ENCODE measurements at regions not wholly inside any gene's neighbourhood (a gene's known extent, or its start where the extent isn't known, plus 50 kb on each side); places are given as distances from the start of the nearest gene placed in this dataset.

DNA sequence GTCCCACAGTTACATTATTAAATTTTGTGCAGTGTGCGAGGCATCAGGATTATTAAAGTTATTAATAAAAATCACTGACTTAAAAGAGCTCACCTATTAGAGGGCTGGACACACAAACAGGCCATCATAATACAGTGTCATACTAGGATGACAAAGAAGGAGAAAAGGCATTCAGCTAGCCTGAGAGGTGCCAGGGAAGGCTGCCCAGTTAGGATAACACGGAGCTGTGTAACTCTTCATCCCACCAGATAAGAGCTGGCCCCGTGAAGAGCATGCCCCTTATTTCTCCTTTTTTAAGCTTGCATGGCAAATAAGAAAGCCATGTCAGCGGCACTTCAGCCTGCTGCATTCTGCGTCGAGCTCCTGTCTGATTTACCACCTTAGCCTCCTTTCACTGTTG is 109.5 kb downstream of the KCNK1 start:
- TF ChIP-seq POLR2A (IDR thresholded peaks at IDR 0.05), result no peak
- TF ChIP-seq, protein P1, sequence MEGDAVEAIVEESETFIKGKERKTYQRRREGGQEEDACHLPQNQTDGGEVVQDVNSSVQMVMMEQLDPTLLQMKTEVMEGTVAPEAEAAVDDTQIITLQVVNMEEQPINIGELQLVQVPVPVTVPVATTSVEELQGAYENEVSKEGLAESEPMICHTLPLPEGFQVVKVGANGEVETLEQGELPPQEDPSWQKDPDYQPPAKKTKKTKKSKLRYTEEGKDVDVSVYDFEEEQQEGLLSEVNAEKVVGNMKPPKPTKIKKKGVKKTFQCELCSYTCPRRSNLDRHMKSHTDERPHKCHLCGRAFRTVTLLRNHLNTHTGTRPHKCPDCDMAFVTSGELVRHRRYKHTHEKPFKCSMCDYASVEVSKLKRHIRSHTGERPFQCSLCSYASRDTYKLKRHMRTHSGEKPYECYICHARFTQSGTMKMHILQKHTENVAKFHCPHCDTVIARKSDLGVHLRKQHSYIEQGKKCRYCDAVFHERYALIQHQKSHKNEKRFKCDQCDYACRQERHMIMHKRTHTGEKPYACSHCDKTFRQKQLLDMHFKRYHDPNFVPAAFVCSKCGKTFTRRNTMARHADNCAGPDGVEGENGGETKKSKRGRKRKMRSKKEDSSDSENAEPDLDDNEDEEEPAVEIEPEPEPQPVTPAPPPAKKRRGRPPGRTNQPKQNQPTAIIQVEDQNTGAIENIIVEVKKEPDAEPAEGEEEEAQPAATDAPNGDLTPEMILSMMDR (IDR thresholded peaks at IDR 0.05), result no peak
